Brain microvascular endothelial cell (primary cell): ENCODE measurements at regions not wholly inside any gene's neighbourhood (a gene's known extent, or its start where the extent isn't known, plus 50 kb on each side); places are given as distances from the start of the nearest gene placed in this dataset.

Source experiments
- DNase-seq: peaks from one replicate; pipeline ENCODE4 v3.0.0-alpha.2; 2020
- H3K27ac ChIP-seq: fragments of 250-450 bp; sonication (Bioruptor Pico); 2 replicates; pipeline ENCODE4 v1.5.1; 2020; ENCODE audit warnings: mild to moderate bottlenecking, moderate library complexity
- H3K27me3 ChIP-seq: fragments of 250-450 bp; sonication (Bioruptor Pico); replicated peaks from 2 replicates; pipeline ENCODE4 v1.5.1; 2020; ENCODE audit warnings: mild to moderate bottlenecking
- H3K36me3 ChIP-seq: fragments of 250-450 bp; sonication (Bioruptor Pico); replicated peaks from 2 replicates; pipeline ENCODE4 v1.5.1; 2020; ENCODE audit warnings: mild to moderate bottlenecking
- H3K4me3 ChIP-seq: 2 replicates; pipeline ENCODE4 v1.5.1; 2011; ENCODE audit warnings: low read depth, mild to moderate bottlenecking, control low read depth, low read length, moderate library complexity
- CTCF ChIP-seq: IDR thresholded peaks from 2 replicates; pipeline ENCODE4 v1.5.1; 2011; ENCODE audit warnings: low read depth, mild to moderate bottlenecking, moderate library complexity, low read length, control low read depth, inconsistent platforms; ENCODE audit errors: missing control alignments
- in situ Hi-C: cut with HindIII; loops from 2 replicates; pipeline ENCODE4 v1.10.0; 2017; ENCODE audit warnings: low sequenced_read_pairs, low pct_ligation_motif_present

- TF ChIP-seq CTCF, result no peak
- in situ Hi-C loops, result no loop called here
- DNase-seq, result no peak
- Histone ChIP-seq H3K4me3 (no peak overlapping the region), H3K27ac (no peak overlapping the region), H3K36me3 (no peaks in the 10 kb centered on the region), H3K27me3 (no peaks in the 10 kb centered on the region)
These were observed 274.2 kb downstream of the UACA start for GRCh38 chr15:70488941-70489848.

DNA sequence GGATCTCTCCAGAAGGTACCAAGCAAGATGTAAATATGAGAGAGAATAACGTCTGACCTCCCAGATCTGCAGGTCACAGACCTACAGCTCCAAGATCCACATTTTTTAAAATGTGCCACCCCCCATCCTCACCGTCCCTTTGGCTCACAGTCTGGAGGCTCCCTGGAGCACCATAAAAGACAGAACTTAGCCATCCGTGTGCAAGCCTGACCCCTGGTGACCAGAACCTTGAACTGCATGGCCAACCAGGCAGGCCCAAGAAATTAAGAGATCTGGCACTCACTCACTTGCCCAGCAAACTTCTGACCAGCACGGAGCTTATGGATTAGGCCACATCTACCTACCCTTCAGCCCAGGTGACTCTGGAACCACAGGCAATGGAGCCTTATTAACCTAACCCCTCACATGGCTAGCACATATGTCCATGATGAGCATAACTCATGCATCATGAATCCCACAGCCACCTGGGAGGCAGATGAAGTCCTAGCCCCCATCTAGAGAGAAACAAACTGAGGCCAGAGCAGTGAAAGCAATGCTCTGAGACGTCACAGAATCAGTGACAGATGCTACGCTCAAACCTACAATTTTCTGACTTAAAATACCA lies 275.3 kb downstream of the UACA start:
- no peak overlapping the region for H3K27ac ChIP-seq
- in situ Hi-C loops, result no loop called here
- peak; percentile 97 for TF ChIP-seq CTCF
- no peak overlapping the region for H3K4me3 ChIP-seq
- H3K36me3 ChIP-seq, result no peaks in the 10 kb centered on the region
- H3K27me3 ChIP-seq, result no peaks in the 10 kb centered on the region
- DNase-seq, result peak; percentile 71

- Histone ChIP-seq H3K27ac (no peak overlapping the region), H3K27me3 (no peaks in the 10 kb centered on the region), H3K4me3 (no peak overlapping the region), H3K36me3 (no peaks in the 10 kb centered on the region)
- no peak for DNase-seq
- in situ Hi-C loops, result no loop called here
- TF ChIP-seq CTCF, result peak; percentile 12
These were observed 276.0 kb downstream of the UACA start for GRCh38 chr15:70487387-70487740.

DNA sequence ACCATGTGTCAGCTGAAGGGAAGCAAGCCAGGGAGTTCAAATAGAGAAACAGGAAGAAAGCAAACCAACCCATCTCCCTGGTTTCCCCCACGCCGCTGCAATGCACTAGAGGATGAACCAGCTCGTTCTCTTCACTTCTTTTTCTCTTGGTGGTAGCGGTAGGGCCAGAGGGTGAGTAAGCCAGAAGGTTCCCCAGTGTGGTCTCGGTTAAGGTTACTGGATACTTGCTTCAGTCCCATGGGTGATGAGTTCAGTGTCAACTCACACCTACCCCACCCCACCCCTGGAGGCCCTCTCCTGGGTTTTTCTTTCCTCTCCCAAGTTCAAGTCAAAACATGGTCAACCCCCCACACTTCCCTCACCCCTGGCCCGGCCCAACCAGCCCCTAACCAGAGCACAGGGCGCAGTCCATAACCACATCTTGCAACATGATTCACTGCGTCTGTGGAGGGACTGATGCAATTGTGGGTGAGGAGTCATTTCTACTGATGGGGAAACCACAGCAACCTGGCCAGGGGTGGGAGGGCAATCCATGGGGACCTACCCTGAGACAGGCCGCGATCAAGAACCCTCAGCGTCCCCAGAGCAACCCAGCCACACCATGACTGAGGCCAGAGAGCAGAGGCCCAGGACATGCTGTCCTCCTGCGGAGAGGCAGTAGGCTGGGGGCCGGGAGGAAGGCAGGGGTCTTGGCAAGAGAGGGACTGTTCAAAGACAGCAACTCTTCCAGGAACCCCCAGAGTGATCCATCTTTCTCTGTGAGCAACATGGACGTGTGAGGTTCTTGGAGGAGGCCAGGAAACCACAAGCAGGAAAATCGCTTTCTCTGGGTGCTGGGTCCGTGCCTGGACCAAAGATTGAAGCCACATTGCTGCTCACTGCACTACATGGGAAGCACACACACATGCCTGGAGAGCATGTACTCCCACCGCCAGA lies 276.6 kb downstream of the UACA start:
- Histone ChIP-seq H3K27me3 (no peaks in the 10 kb centered on the region), H3K27ac (peak overlapping the region; percentile 2), H3K36me3 (no peaks in the 10 kb centered on the region), H3K4me3 (no peak overlapping the region)
- peak; percentile 79 for DNase-seq
- TF ChIP-seq CTCF, result no peak
- in situ Hi-C loops, result no loop called here

GRCh38 chr15:70486012-70486411 lies 277.3 kb downstream of the UACA start:
- Histone ChIP-seq H3K4me3 (no peak overlapping the region), H3K27me3 (no peaks in the 10 kb centered on the region), H3K36me3 (no peaks in the 10 kb centered on the region), H3K27ac (no peak overlapping the region)
- in situ Hi-C loops, result no loop called here
- no peak for TF ChIP-seq CTCF
- no peak for DNase-seq
